ENCODE measurements at regions not wholly inside any gene's neighbourhood (a gene's known extent, or its start where the extent isn't known, plus 50 kb on each side); places are given as distances from the start of the nearest gene placed in this dataset.

GRCh38 chr10:30155401-30155800 lies 96.0 kb upstream of the JCAD start (continued):
- TF ChIP-seq ZNF555 (tag by site-specific recombination; conservative IDR thresholded peaks at IDR 0.05): no peak

- H3K9me3 ChIP-seq (ENCODE audit: control insufficient read depth, insufficient read depth, low read depth, low read length): no peaks in the 10 kb centered on the region
- H3K4me3 ChIP-seq (ENCODE audit: low read depth, low read length): no peak overlapping the region
- ChIA-PET CTCF (no interaction called here), POLR2A (no interaction called here)
- H3K27ac ChIP-seq (ENCODE audit: extremely low read depth, low read depth, low read length): no peak overlapping the region
- no peaks in the 10 kb centered on the region for H3K36me3 ChIP-seq (ENCODE audit: control insufficient read depth in 2 of 2, insufficient read depth in 1 of 2, low read length in 2 of 2)
- TF ChIP-seq ZSCAN16 (tag by site-specific recombination; IDR thresholded peaks at IDR 0.05) (no peak), WT1 (tag by site-specific recombination; IDR thresholded peaks at IDR 0.05) (no peak), ZNF398 (tag by site-specific recombination; IDR thresholded peaks at IDR 0.05) (no peak), HOXD13 (CRISPR knock-in tag; IDR thresholded peaks at IDR 0.05; ENCODE audit: borderline replicate concordance) (no peak), PRDM2 (tag by site-specific recombination; IDR thresholded peaks at IDR 0.05; ENCODE audit: borderline replicate concordance) (no peak), ZNF37A (tag by site-specific recombination; IDR thresholded peaks at IDR 0.05) (no peak), ZBTB7A (tag by site-specific recombination; IDR thresholded peaks at IDR 0.05; ENCODE audit: low read depth) (no peak), ZNF416 (tag by site-specific recombination; IDR thresholded peaks at IDR 0.05) (no peak), ZNF623 (tag by site-specific recombination; IDR thresholded peaks at IDR 0.05) (no peak), BCL11B (tag by site-specific recombination; IDR thresholded peaks at IDR 0.05; ENCODE audit: low read depth) (no peak), ZNF580 (tag by site-specific recombination; IDR thresholded peaks at IDR 0.05) (no peak), HOXA7 (CRISPR knock-in tag; IDR thresholded peaks at IDR 0.05; ENCODE audit: borderline replicate concordance) (no peak), ZNF133 (tag by site-specific recombination; IDR thresholded peaks at IDR 0.05) (no peak)
- no peaks in the 10 kb centered on the region for H3K4me1 ChIP-seq (ENCODE audit: control insufficient read depth, insufficient read depth, low read length)
Observed at GRCh38 chr10:30154561-30154960, 95.2 kb upstream of the JCAD start.

GRCh38 chr10:30154126-30154525 lies 94.7 kb upstream of the JCAD start:
- H3K9me3 ChIP-seq (ENCODE audit: control insufficient read depth, insufficient read depth, low read depth, low read length): no peaks in the 10 kb centered on the region
- H3K4me1 ChIP-seq (ENCODE audit: control insufficient read depth, insufficient read depth, low read length): no peaks in the 10 kb centered on the region
- no peak overlapping the region for H3K4me3 ChIP-seq (ENCODE audit: low read depth, low read length)
- ChIA-PET POLR2A (no interaction called here), CTCF (no interaction called here)
- no peaks in the 10 kb centered on the region for H3K36me3 ChIP-seq (ENCODE audit: control insufficient read depth in 2 of 2, insufficient read depth in 1 of 2, low read length in 2 of 2)
- H3K27ac ChIP-seq (ENCODE audit: extremely low read depth, low read depth, low read length): no peak overlapping the region
- no peak for TF ChIP-seq WT1 (tag by site-specific recombination; IDR thresholded peaks at IDR 0.05)
- TF ChIP-seq ZNF585B (tag by site-specific recombination; IDR thresholded peaks at IDR 0.05): no peak
- TF ChIP-seq KLF17 (tag by site-specific recombination; IDR thresholded peaks at IDR 0.05): no peak
- no peak for TF ChIP-seq ZNF530 (tag by site-specific recombination; IDR thresholded peaks at IDR 0.05; ENCODE audit: low read depth)
- no peak for TF ChIP-seq ZNF48 (tag by site-specific recombination; IDR thresholded peaks at IDR 0.05)
- TF ChIP-seq ZNF510 (tag by site-specific recombination; IDR thresholded peaks at IDR 0.05; ENCODE audit: insufficient replicate concordance): no peak
- no peak for TF ChIP-seq PRDM10 (tag by site-specific recombination; IDR thresholded peaks at IDR 0.05)
- no peak for TF ChIP-seq ZNF473 (tag by site-specific recombination; IDR thresholded peaks at IDR 0.05)
- TF ChIP-seq ZNF580 (tag by site-specific recombination; IDR thresholded peaks at IDR 0.05): no peak

All from HEK293 (cell line).